Adrenal gland (tissue), 9 donors: ENCODE measurements at regions not wholly inside any gene's neighbourhood (a gene's known extent, or its start where the extent isn't known, plus 50 kb on each side); places are given as distances from the start of the nearest gene placed in this dataset.
A peak's percentile ranks its signal among the peaks of the same experiment; 100 is the strongest.
"Not testable (repeated sequence)": the region's sequence is repeated elsewhere in the genome, so short reads cannot be mapped to it uniquely, and the experiment has no call there.

Experiments
- DNase-seq, 7 donors: peaks; one replicate each; pipeline ENCODE4 v3.0.0-alpha.2; 2019 to 2020
- H3K27ac ChIP-seq, 5 donors: fragments of 200-600 bp; sonication (generic) in 4 of 5; 1 replicate in 3 of 5; 2 replicates in 2 of 5; pipeline versions ENCODE4 v1.5.1 to v1.8.0; 2016 to 2020; ENCODE audit warnings: mild to moderate bottlenecking in 1 of 5
- H3K27me3 ChIP-seq: fragments of 200-600 bp; 2 replicates; pipeline ENCODE4 v1.8.0; 2021
- H3K36me3 ChIP-seq, 2 donors: fragments of 200-600 bp; replicated peaks in 1 of 2; 1 replicate in 1 of 2; 2 replicates in 1 of 2; pipeline versions ENCODE4 v1.5.1 to v1.8.0; 2018 to 2022
- H3K4me1 ChIP-seq, 2 donors: fragments of 200-600 bp; replicated peaks in 1 of 2; 1 replicate in 1 of 2; 2 replicates in 1 of 2; pipeline versions ENCODE4 v1.5.1 to v1.8.0; 2018 to 2021
- H3K4me3 ChIP-seq, 4 donors: fragments of 200-600 bp; sonication (generic) in 3 of 4; one replicate each; pipeline ENCODE4 v1.5.1; 2016 to 2018
- H3K9me3 ChIP-seq, 3 donors: fragments of 200-600 bp; sonication (generic) in 1 of 3; replicated peaks in 1 of 3; 1 replicate in 2 of 3; 2 replicates in 1 of 3; pipeline versions ENCODE4 v1.5.1 to v1.8.0; 2016 to 2021
- POLR2A ChIP-seq, 2 donors: fragments of 450-650 bp; IDR thresholded peaks; one replicate each; pipeline ENCODE4 v1.6.1; 2017; ENCODE audit warnings: antibody characterized with exemption in 2 of 2, mild to moderate bottlenecking in 2 of 2, moderate library complexity in 1 of 2
- WGBS, 4 donors: extraction: QIAGEN DNeasy Blood & Tissue Kit in 2 of 4; methylation state at CpG; one replicate each; pipeline versions ENCODE4 v1.1.5 to v1.1.7; 2013 to 2017; 5-methylcytosine and 5-hydroxymethylcytosine counted together
- intact Hi-C, 2 donors: fragments of 100-400 bp; cut with DNase I; formaldehyde crosslinking; loops; one replicate each; pipeline versions ENCODE4 v1.14.1 to v1.15.0; 2022 to 2023
- TF ChIP-seq, protein P1 (sequence below), 6 experiments: fragments of 450-650 bp in 4 of 6; fragments of 200-600 bp in 2 of 6; sonication (generic) in 1 of 6; IDR thresholded peaks; 1 replicate in 5 of 6; 2 replicates in 1 of 6; pipeline versions ENCODE4 v1.5.1 to v1.8.0; 2016 to 2021; ENCODE audit warnings: antibody characterized with exemption in 6 of 6, mild to moderate bottlenecking in 2 of 6, moderate library complexity in 1 of 6
- donor health status: healthy with polysubstance abuse.
- donor health status: Bipolar disorder and iron deficiency.
- donor health status: DM: yes; HTN: yes; CAD: no.
- donor health status: DM: no; HTN: no; CAD: no.
- donor health status: DM: no; HTN: no; CAD: no.

GRCh38 chr12:7557227-7557626, 53.6 kb upstream of the CD163 start:
- Histone ChIP-seq H3K36me3 (no peaks in the 10 kb centered on the region), H3K4me1 (peaks cover 0 to 16% of the 10 kb centered on the region in 2 donors), H3K4me3 (no peak overlapping the region), H3K9me3 (no peaks in the 10 kb centered on the region), H3K27ac (peak overlapping the region in 4 of 5 donors; percentile 26 to 77 (median 72)), H3K27me3 (no peaks in the 10 kb centered on the region)
- DNase-seq = no peak
- 57 to 64% (median 61%) methylated on average over 3 of the region's 3 CpGs for WGBS, 4 donors
- intact Hi-C loops = no loop called here
- TF ChIP-seq POLR2A (IDR thresholded peaks at IDR 0.05) = no peak
- TF ChIP-seq, protein P1, sequence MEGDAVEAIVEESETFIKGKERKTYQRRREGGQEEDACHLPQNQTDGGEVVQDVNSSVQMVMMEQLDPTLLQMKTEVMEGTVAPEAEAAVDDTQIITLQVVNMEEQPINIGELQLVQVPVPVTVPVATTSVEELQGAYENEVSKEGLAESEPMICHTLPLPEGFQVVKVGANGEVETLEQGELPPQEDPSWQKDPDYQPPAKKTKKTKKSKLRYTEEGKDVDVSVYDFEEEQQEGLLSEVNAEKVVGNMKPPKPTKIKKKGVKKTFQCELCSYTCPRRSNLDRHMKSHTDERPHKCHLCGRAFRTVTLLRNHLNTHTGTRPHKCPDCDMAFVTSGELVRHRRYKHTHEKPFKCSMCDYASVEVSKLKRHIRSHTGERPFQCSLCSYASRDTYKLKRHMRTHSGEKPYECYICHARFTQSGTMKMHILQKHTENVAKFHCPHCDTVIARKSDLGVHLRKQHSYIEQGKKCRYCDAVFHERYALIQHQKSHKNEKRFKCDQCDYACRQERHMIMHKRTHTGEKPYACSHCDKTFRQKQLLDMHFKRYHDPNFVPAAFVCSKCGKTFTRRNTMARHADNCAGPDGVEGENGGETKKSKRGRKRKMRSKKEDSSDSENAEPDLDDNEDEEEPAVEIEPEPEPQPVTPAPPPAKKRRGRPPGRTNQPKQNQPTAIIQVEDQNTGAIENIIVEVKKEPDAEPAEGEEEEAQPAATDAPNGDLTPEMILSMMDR (IDR thresholded peaks at IDR 0.05) = no peak

DNA sequence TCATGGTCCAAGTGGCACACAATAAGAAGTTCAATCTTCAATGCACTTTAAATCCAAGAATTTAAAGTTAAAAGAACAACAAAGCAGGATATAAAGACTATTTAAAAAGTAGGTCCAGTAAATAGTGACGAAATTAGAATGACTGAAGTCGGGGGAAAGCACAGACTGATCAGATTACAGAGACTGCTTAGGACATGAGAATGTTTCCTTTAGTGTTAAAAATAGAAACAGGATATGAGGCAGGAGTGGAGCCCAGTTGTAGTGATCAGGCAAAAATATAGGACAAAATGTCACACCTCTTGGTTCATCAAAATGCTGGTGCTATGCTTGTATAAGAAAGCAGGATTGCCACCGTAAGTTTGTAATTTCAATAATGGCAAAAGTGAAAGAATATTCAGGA, 52.2 kb upstream of the CD163 start:
- 20 to 36% (median 23%) methylated on average over 3 of the region's 3 CpGs for WGBS, 4 donors
- Histone ChIP-seq H3K27me3 (no peaks in the 10 kb centered on the region), H3K27ac (peak overlapping the region in 4 of 5 donors; percentile 39 to 84 (median 72)), H3K9me3 (no peaks in the 10 kb centered on the region), H3K4me3 (no peak overlapping the region), H3K4me1 (peaks cover 0 to 16% of the 10 kb centered on the region in 2 donors), H3K36me3 (no peaks in the 10 kb centered on the region)
- TF ChIP-seq, protein P1 (IDR thresholded peaks at IDR 0.05) = no peak
- no peak for TF ChIP-seq POLR2A (IDR thresholded peaks at IDR 0.05)
- DNase-seq = peak in 1 of 7 donors; percentile 8
- intact Hi-C loops = no loop called here

DNA sequence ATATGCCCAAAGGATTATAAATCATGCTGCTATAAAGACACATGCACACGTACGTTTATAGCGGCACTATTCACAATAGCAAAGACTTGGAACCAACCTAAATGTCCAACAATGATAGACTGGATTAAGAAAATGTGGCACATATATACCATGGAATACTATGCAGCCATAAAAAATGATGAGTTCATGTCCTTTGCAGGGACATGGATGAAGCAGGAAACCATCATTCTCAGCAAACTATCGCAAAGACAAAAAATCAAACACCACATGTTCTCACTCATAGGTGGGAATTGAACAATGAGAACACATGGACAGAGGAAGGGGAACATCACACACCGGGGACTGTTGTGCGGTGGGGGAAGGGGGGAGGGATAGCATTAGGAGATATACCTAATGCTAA, 51.3 kb upstream of the CD163 start:
- DNase-seq, H3K27ac ChIP-seq, H3K36me3 ChIP-seq, H3K9me3 ChIP-seq, H3K4me3 ChIP-seq, H3K27me3 ChIP-seq, intact Hi-C loops: not testable (repeated sequence)
- peaks cover 0 to 16% of the 10 kb centered on the region in 2 donors for H3K4me1 ChIP-seq
- 84 to 94% (median 87%) methylated on average over 6 of the region's 6 CpGs for WGBS, 4 donors
